ENCODE measurements at regions not wholly inside any gene's neighbourhood (a gene's known extent, or its start where the extent isn't known, plus 50 kb on each side); places are given as distances from the start of the nearest gene placed in this dataset.

GRCh38 chr15:39173426-39173825, 407.5 kb upstream of the THBS1 start:
- H3K27ac ChIP-seq (ENCODE audit: low read length) = no peak overlapping the region

GRCh38 chr15:39174332-39174731, 406.5 kb upstream of the THBS1 start:
- Histone ChIP-seq H3K4me3 (ENCODE audit: low read length) (no peak overlapping the region), H3K9me3 (replicated peaks; ENCODE audit: insufficient read depth, low read length) (no peaks in the 10 kb centered on the region), H3K9ac (ENCODE audit: low read length) (no peak overlapping the region), H2AFZ (ENCODE audit: low read length) (no peak overlapping the region), H3K27ac (ENCODE audit: low read length) (no peak overlapping the region), H3K27me3 (replicated peaks; ENCODE audit: insufficient read depth, low read length) (no peaks in the 10 kb centered on the region), H3K4me1 (ENCODE audit: low read length) (peaks cover 18% of the 10 kb centered on the region), H3K79me2 (ENCODE audit: low read length) (no peaks in the 10 kb centered on the region), H3F3A (ENCODE audit: insufficient read depth, low read length) (peaks cover 6% of the 10 kb centered on the region), H3K9me2 (replicated peaks; ENCODE audit: insufficient read depth, low read length) (no peaks in the 10 kb centered on the region), H3K36me3 (replicated peaks; ENCODE audit: insufficient read depth, low read length) (no peaks in the 10 kb centered on the region), H4K20me1 (ENCODE audit: insufficient read depth, low read length) (no peaks in the 10 kb centered on the region), H3K4me2 (ENCODE audit: low read depth, low read length) (no peak overlapping the region)
- no peak for DNase-seq
- TF ChIP-seq EZH2 (optimal IDR thresholded peaks at IDR 0.05; ENCODE audit: low read depth, low read length) (no peak), EZH2phosphoT487 (IDR thresholded peaks at IDR 0.05; ENCODE audit: low read length) (no peak), CTCF (IDR thresholded peaks at IDR 0.05; ENCODE audit: low read length) (no peak)

More at GRCh38 chr15:39173426-39173825, 407.5 kb upstream of the THBS1 start:
- Histone ChIP-seq H3K9me2 (replicated peaks; ENCODE audit: insufficient read depth, low read length) (no peaks in the 10 kb centered on the region), H3K9me3 (replicated peaks; ENCODE audit: insufficient read depth, low read length) (no peaks in the 10 kb centered on the region), H2AFZ (ENCODE audit: low read length) (no peak overlapping the region), H3K79me2 (ENCODE audit: low read length) (no peaks in the 10 kb centered on the region), H3K36me3 (replicated peaks; ENCODE audit: insufficient read depth, low read length) (no peaks in the 10 kb centered on the region), H3K4me3 (ENCODE audit: low read length) (no peak overlapping the region), H4K20me1 (ENCODE audit: insufficient read depth, low read length) (no peaks in the 10 kb centered on the region), H3F3A (ENCODE audit: insufficient read depth, low read length) (peaks cover 6% of the 10 kb centered on the region), H3K4me2 (ENCODE audit: low read depth, low read length) (no peak overlapping the region), H3K27me3 (replicated peaks; ENCODE audit: insufficient read depth, low read length) (no peaks in the 10 kb centered on the region), H3K9ac (ENCODE audit: low read length) (no peak overlapping the region), H3K4me1 (ENCODE audit: low read length) (peaks cover 18% of the 10 kb centered on the region)
- no peak for TF ChIP-seq CTCF (IDR thresholded peaks at IDR 0.05; ENCODE audit: low read length)
- no peak for TF ChIP-seq EZH2phosphoT487 (IDR thresholded peaks at IDR 0.05; ENCODE audit: low read length)
- TF ChIP-seq EZH2 (optimal IDR thresholded peaks at IDR 0.05; ENCODE audit: low read depth, low read length) = no peak
- DNase-seq = no peak

GRCh38 chr15:39176030-39176429, 404.8 kb upstream of the THBS1 start:
- no peak overlapping the region for H3K4me3 ChIP-seq (ENCODE audit: low read length)
- H2AFZ ChIP-seq (ENCODE audit: low read length) = no peak overlapping the region
- H3K27me3 ChIP-seq (replicated peaks; ENCODE audit: insufficient read depth, low read length) = no peaks in the 10 kb centered on the region
- no peaks in the 10 kb centered on the region for H3K9me3 ChIP-seq (replicated peaks; ENCODE audit: insufficient read depth, low read length)
- peaks cover 18% of the 10 kb centered on the region for H3K4me1 ChIP-seq (ENCODE audit: low read length)
- H3K79me2 ChIP-seq (ENCODE audit: low read length) = no peaks in the 10 kb centered on the region
- TF ChIP-seq EZH2 (optimal IDR thresholded peaks at IDR 0.05; ENCODE audit: low read depth, low read length) (no peak), CTCF (IDR thresholded peaks at IDR 0.05; ENCODE audit: low read length) (no peak), EZH2phosphoT487 (IDR thresholded peaks at IDR 0.05; ENCODE audit: low read length) (no peak)
- H3K9me2 ChIP-seq (replicated peaks; ENCODE audit: insufficient read depth, low read length) = no peaks in the 10 kb centered on the region
- no peak for DNase-seq
- H3K9ac ChIP-seq (ENCODE audit: low read length) = no peak overlapping the region
- H3K27ac ChIP-seq (ENCODE audit: low read length) = no peak overlapping the region
- no peaks in the 10 kb centered on the region for H3K36me3 ChIP-seq (replicated peaks; ENCODE audit: insufficient read depth, low read length)
- no peaks in the 10 kb centered on the region for H4K20me1 ChIP-seq (ENCODE audit: insufficient read depth, low read length)
- peaks cover 6% of the 10 kb centered on the region for H3F3A ChIP-seq (ENCODE audit: insufficient read depth, low read length)
- no peak overlapping the region for H3K4me2 ChIP-seq (ENCODE audit: low read depth, low read length)

All from MM.1S (cell line).